Right atrium auricular region (tissue), 2 donors: ENCODE measurements at regions not wholly inside any gene's neighbourhood (a gene's known extent, or its start where the extent isn't known, plus 50 kb on each side); places are given as distances from the start of the nearest gene placed in this dataset.

Source experiments
- DNase-seq: peaks from one replicate; pipeline ENCODE4 v3.0.0-alpha.2; 2019; ENCODE audit warnings: low spot score
- H3K27ac ChIP-seq, 2 donors: fragments of 200-600 bp; sonication (generic); 1 replicate in 1 of 2; 2 replicates in 1 of 2; pipeline ENCODE4 v1.5.1; 2016 to 2019
- H3K27me3 ChIP-seq, 2 donors: fragments of 200-600 bp; sonication (generic); one replicate each; pipeline versions ENCODE4 v1.5.1 to v1.6.0; 2017 to 2019
- H3K36me3 ChIP-seq: fragments of 200-600 bp; sonication (generic); one replicate; pipeline ENCODE4 v1.5.1; 2016
- H3K4me1 ChIP-seq, 2 donors: fragments of 200-600 bp; sonication (generic); one replicate each; pipeline versions ENCODE4 v1.5.1 to v1.6.0; 2017 to 2019
- H3K4me3 ChIP-seq, 2 donors: fragments of 200-600 bp; sonication (generic); 1 replicate in 1 of 2; 2 replicates in 1 of 2; pipeline ENCODE4 v1.5.1; 2017 to 2019; ENCODE audit warnings: mild to moderate bottlenecking in 1 of 2, moderate library complexity in 1 of 2
- H3K9me3 ChIP-seq, 2 donors: fragments of 200-600 bp; sonication (generic); one replicate each; pipeline ENCODE4 v1.5.1; 2019
- CTCF ChIP-seq, 2 donors: fragments of 200-600 bp; sonication (generic); IDR thresholded peaks; one replicate each; pipeline ENCODE4 v1.5.1; 2019; ENCODE audit warnings: antibody characterized with exemption in 2 of 2

- Histone ChIP-seq H3K27ac (no peak overlapping the region), H3K9me3 (peaks cover 0 to 5% of the 10 kb centered on the region in 2 donors), H3K4me3 (no peak overlapping the region), H3K27me3 (no peaks in the 10 kb centered on the region), H3K4me1 (no peaks in the 10 kb centered on the region), H3K36me3 (no peaks in the 10 kb centered on the region)
- no peak for DNase-seq
- no peak for TF ChIP-seq CTCF (IDR thresholded peaks at IDR 0.05)
These were observed 63.3 kb downstream of the CD24 start for GRCh38 chr6:106910999-106911949.

GRCh38 chr6:106908386-106908840 lies 66.1 kb downstream of the CD24 start:
- H3K4me1 ChIP-seq: no peaks in the 10 kb centered on the region
- DNase-seq: no peak

GRCh38 chr6:106907754-106908153 lies 66.8 kb downstream of the CD24 start:
- H3K4me3 ChIP-seq: no peak overlapping the region
- no peaks in the 10 kb centered on the region for H3K27me3 ChIP-seq
- no peak overlapping the region for H3K27ac ChIP-seq
- TF ChIP-seq CTCF (IDR thresholded peaks at IDR 0.05): no peak
- no peaks in the 10 kb centered on the region for H3K4me1 ChIP-seq
- H3K36me3 ChIP-seq: no peaks in the 10 kb centered on the region
- H3K9me3 ChIP-seq: no peaks in the 10 kb centered on the region
- DNase-seq: no peak

More at GRCh38 chr6:106908386-106908840, 66.1 kb downstream of the CD24 start:
- Histone ChIP-seq H3K27ac (no peak overlapping the region), H3K9me3 (no peaks in the 10 kb centered on the region), H3K4me3 (no peak overlapping the region), H3K27me3 (no peaks in the 10 kb centered on the region), H3K36me3 (no peaks in the 10 kb centered on the region)
- TF ChIP-seq CTCF (IDR thresholded peaks at IDR 0.05): no peak

- Histone ChIP-seq H3K36me3 (no peaks in the 10 kb centered on the region), H3K27ac (no peak overlapping the region), H3K4me1 (no peaks in the 10 kb centered on the region), H3K27me3 (no peaks in the 10 kb centered on the region), H3K4me3 (no peak overlapping the region), H3K9me3 (peaks cover 0 to 9% of the 10 kb centered on the region in 2 donors)
- no peak for TF ChIP-seq CTCF (IDR thresholded peaks at IDR 0.05)
- no peak for DNase-seq
These were observed 68.3 kb downstream of the CD24 start for GRCh38 chr6:106906232-106906631.

GRCh38 chr6:106903299-106903698 lies 71.2 kb downstream of the CD24 start:
- no peak overlapping the region for H3K4me3 ChIP-seq
- no peaks in the 10 kb centered on the region for H3K36me3 ChIP-seq
- no peaks in the 10 kb centered on the region for H3K4me1 ChIP-seq
- no peaks in the 10 kb centered on the region for H3K27me3 ChIP-seq
- DNase-seq: no peak
- no peak for TF ChIP-seq CTCF (IDR thresholded peaks at IDR 0.05)
- peaks cover 0 to 24% of the 10 kb centered on the region in 2 donors for H3K9me3 ChIP-seq
- H3K27ac ChIP-seq: no peak overlapping the region
